HCT116 (cell line): ENCODE measurements at regions not wholly inside any gene's neighbourhood (a gene's known extent, or its start where the extent isn't known, plus 50 kb on each side); places are given as distances from the start of the nearest gene placed in this dataset.

Experiments
- ATAC-seq: fragments of 200-7000 bp; cut with Tn5 transposase; 2 replicates; pipeline ENCODE4 v1.9.1; 2020; ENCODE audit warnings: mild to moderate bottlenecking, moderate library complexity
- BruUV-seq: library from RNA; stranded (reverse); fragments of 400-500 nt; replicated peaks from 2 replicates; lab custom pipeline; 2021; lab: Mats Ljungman, UMichigan
- CTCF ChIA-PET: fragments of 300-600 bp; sonication (Branson Sonifier 250); formaldehyde crosslinking; loops from one replicate; lab custom pipeline; 2021; ENCODE audit warnings: antibody characterized with exemption; lab: Charles Lee
- POLR2A ChIA-PET: fragments of 300-600, 350-600 bp; sonication (Branson Sonifier 250); formaldehyde crosslinking; loops from one replicate; lab custom pipeline; 2021; ENCODE audit warnings: antibody characterized with exemption; lab: Charles Lee
- RAD21 ChIA-PET, 2 experiments: fragments of 300-600 bp; sonication (Branson Sonifier 250); formaldehyde crosslinking; loops; one replicate each; lab custom pipeline; 2023; ENCODE audit warnings: low total read pairs in 2 of 2; ENCODE audit not compliant: uncharacterized antibody in 2 of 2, unreplicated experiment in 2 of 2, low non-redundant PET in 1 of 2; lab: Charles Lee
- DNase-seq: peaks from one replicate; pipeline ENCODE4 v3.0.0-alpha.2; 2010; ENCODE audit warnings: low read depth, low spot score
- H2AFZ ChIP-seq: fragments of 200-600 bp; shearing (Covaris generic), sonication (generic); 2 replicates; pipeline ENCODE4 v1.6.1; 2017; ENCODE audit warnings: low read depth, mixed run types, mixed read lengths, antibody characterized with exemption, low read length; ENCODE audit not compliant: poor library complexity, severe bottlenecking
- H3K27ac ChIP-seq: 2 replicates; pipeline ENCODE4 v1.5.1; 2012; ENCODE audit warnings: low read depth, low read length
- H3K27me3 ChIP-seq: fragments of 200-600 bp; sonication (generic); 2 replicates; pipeline ENCODE4 v1.6.1; 2016; ENCODE audit warnings: mixed run types, low read length, mixed read lengths; ENCODE audit not compliant: insufficient read depth
- H3K36me3 ChIP-seq, 2 experiments: fragments of 200-500 bp in 1 of 2; fragments of 200-600 bp in 1 of 2; sonication (Bioruptor generic) in 1 of 2; sonication (generic) in 1 of 2; 2 replicates each; pipeline versions ENCODE4 v1.5.1 to v1.6.1; 2014 to 2016; ENCODE audit warnings: low read length in 2 of 2, inconsistent platforms in 1 of 2, mixed read lengths in 1 of 2, mixed run types in 1 of 2; ENCODE audit not compliant: insufficient read depth in 2 of 2, control insufficient read depth in 1 of 2
- H3K4me1 ChIP-seq, 2 experiments: fragments of 200-600 bp in 1 of 2; sonication (generic) in 1 of 2; 2 replicates each; pipeline versions ENCODE4 v1.5.1 to v1.6.1; 2012 to 2017; ENCODE audit warnings: low read length in 2 of 2, inconsistent platforms in 1 of 2, mild to moderate bottlenecking in 1 of 2, mixed read lengths in 1 of 2, mixed run types in 1 of 2, moderate library complexity in 1 of 2; ENCODE audit not compliant: insufficient read depth in 2 of 2, control insufficient read depth in 1 of 2
- H3K4me2 ChIP-seq: fragments of 200-600 bp; sonication (generic); 2 replicates; pipeline ENCODE4 v1.6.1; 2017; ENCODE audit warnings: mixed run types, low read length, mixed read lengths
- H3K4me3 ChIP-seq, 2 experiments: fragments of 200-600 bp in 1 of 2; sonication (generic) in 1 of 2; replicated peaks in 1 of 2; 2 replicates each; pipeline ENCODE4 v1.5.1; 2011 to 2016; ENCODE audit warnings: low read length in 2 of 2, control low read depth in 1 of 2, low read depth in 1 of 2, mild to moderate bottlenecking in 1 of 2, mixed read lengths in 1 of 2, mixed run types in 1 of 2
- H3K79me2 ChIP-seq: fragments of 200-600 bp; sonication (generic); 2 replicates; pipeline ENCODE4 v1.6.1; 2017; ENCODE audit warnings: mild to moderate bottlenecking, mixed run types, low read length, moderate library complexity, mixed read lengths; ENCODE audit not compliant: insufficient read depth
- H3K9ac ChIP-seq: fragments of 200-600 bp; sonication (generic); 2 replicates; pipeline ENCODE4 v1.6.1; 2016; ENCODE audit warnings: low read length, mixed read lengths
- H3K9me2 ChIP-seq: fragments of 200-600 bp; sonication (generic), shearing (Covaris generic); 2 replicates; pipeline ENCODE4 v1.6.1; 2017; ENCODE audit warnings: mixed run types, mild to moderate bottlenecking, moderate library complexity; ENCODE audit not compliant: insufficient read depth
- H3K9me3 ChIP-seq, 2 experiments: fragments of 200-500 bp in 1 of 2; fragments of 200-600 bp in 1 of 2; sonication (Bioruptor generic) in 1 of 2; sonication (generic) in 1 of 2; 2 replicates each; pipeline ENCODE4 v1.6.1; 2014 to 2017; ENCODE audit warnings: low read length in 2 of 2, mixed read lengths in 2 of 2, inconsistent platforms in 1 of 2, low read depth in 1 of 2, mild to moderate bottlenecking in 1 of 2, mixed run types in 1 of 2, moderate library complexity in 1 of 2; ENCODE audit not compliant: control insufficient read depth in 1 of 2, insufficient read depth in 1 of 2
- H4K20me1 ChIP-seq: fragments of 200-600 bp; sonication (generic), shearing (Covaris generic); 2 replicates; pipeline ENCODE4 v1.6.1; 2017; ENCODE audit warnings: mixed run types, mild to moderate bottlenecking, moderate library complexity; ENCODE audit not compliant: insufficient read depth
- ATF3 ChIP-seq: IDR thresholded peaks from 2 replicates; pipeline ENCODE4 v1.6.1; 2012
- CEBPB ChIP-seq: IDR thresholded peaks from 2 replicates; pipeline ENCODE4 v1.6.1; 2012; ENCODE audit warnings: low read depth
- CTCF ChIP-seq, 3 experiments: fragments of 200-600 bp in 1 of 3; sonication (generic) in 1 of 3; IDR thresholded peaks in 2 of 3; conservative IDR thresholded peaks in 1 of 3; 2 replicates each; pipeline ENCODE4 v1.5.1; 2012 to 2017; ENCODE audit warnings: low read depth in 2 of 3, low read length in 2 of 3, antibody characterized with exemption in 1 of 3, borderline replicate concordance in 1 of 3, control low read depth in 1 of 3, mild to moderate bottlenecking in 1 of 3, mixed read lengths in 1 of 3, mixed run types in 1 of 3, moderate library complexity in 1 of 3; ENCODE audit not compliant: insufficient read depth in 1 of 3
- EGR1 ChIP-seq: IDR thresholded peaks from 2 replicates; pipeline ENCODE4 v1.6.1; 2012; ENCODE audit warnings: low read depth
- ELF1 ChIP-seq: IDR thresholded peaks from 2 replicates; pipeline ENCODE4 v1.6.1; 2012; ENCODE audit warnings: low read depth, borderline replicate concordance
- EZH2phosphoT487 ChIP-seq: fragments of 200-600 bp; IDR thresholded peaks from 2 replicates; pipeline ENCODE4 v1.6.1; 2018; ENCODE audit warnings: antibody characterized with exemption, borderline replicate concordance
- FOSL1 ChIP-seq: IDR thresholded peaks from 2 replicates; pipeline ENCODE4 v1.6.1; 2012; ENCODE audit warnings: low read depth
- JUND ChIP-seq: IDR thresholded peaks from 2 replicates; pipeline ENCODE4 v1.6.1; 2012
- MAX ChIP-seq: IDR thresholded peaks from 2 replicates; pipeline ENCODE4 v1.6.1; 2012
- POLR2A ChIP-seq: IDR thresholded peaks from 2 replicates; pipeline ENCODE4 v1.7.0; 2011; ENCODE audit warnings: borderline replicate concordance; ENCODE audit not compliant: insufficient read depth, insufficient read length; ENCODE audit errors: extremely low read depth
- POLR2AphosphoS5 ChIP-seq: IDR thresholded peaks from 2 replicates; pipeline ENCODE4 v1.6.1; 2011; ENCODE audit warnings: mild to moderate bottlenecking, low read depth, low read length, moderate library complexity
- SIN3A ChIP-seq: IDR thresholded peaks from 2 replicates; pipeline ENCODE4 v1.6.1; 2012; ENCODE audit warnings: low read depth
- SP1 ChIP-seq: IDR thresholded peaks from 2 replicates; pipeline ENCODE4 v1.6.1; 2012; ENCODE audit warnings: low read depth
- YY1 ChIP-seq: IDR thresholded peaks from 2 replicates; pipeline ENCODE4 v1.6.1; 2011; ENCODE audit warnings: low read length, low read depth, moderate library complexity, mild to moderate bottlenecking; ENCODE audit not compliant: insufficient replicate concordance; ENCODE audit errors: extremely low read depth
- ZNF274 ChIP-seq: fragments of 200-500 bp; sonication (Bioruptor generic); IDR thresholded peaks from 2 replicates; pipeline ENCODE4 v1.6.1; 2014; ENCODE audit warnings: mild to moderate bottlenecking, low read depth, low read length, inconsistent platforms
- intact Hi-C: fragments of 100-400 bp; cut with micrococcal nuclease; formaldehyde crosslinking; loops from 2 replicates; pipeline ENCODE4 v1.10.0; 2022

GRCh38 chr2:237016121-237016915, 69.4 kb upstream of the COPS8 start:
- Histone ChIP-seq H3K4me3 (no peak overlapping the region), H3K9ac (no peak overlapping the region), H3K27ac (no peak overlapping the region), H3K27me3 (peaks cover 25% of the 10 kb centered on the region; the same call in 1 of the 2 replicates), H3K4me2 (no peak overlapping the region), H4K20me1 (no peaks in the 10 kb centered on the region), H3K4me1 (no peaks in the 10 kb centered on the region), H3K9me3 (no peaks in the 10 kb centered on the region), H3K79me2 (no peaks in the 10 kb centered on the region), H3K36me3 (no peaks in the 10 kb centered on the region), H3K9me2 (no peaks in the 10 kb centered on the region), H2AFZ (no peak overlapping the region)
- TF ChIP-seq ZNF274 (no peak), ATF3 (no peak), EGR1 (no peak), MAX (no peak), POLR2AphosphoS5 (no peak), FOSL1 (no peak), CTCF (IDR thresholded peaks at IDR 0.05 in 2 of 3, conservative IDR thresholded peaks at IDR 0.05 in 1 of 3; ENCODE audit: borderline replicate concordance in 1 of 3, insufficient read depth in 1 of 3, low read depth in 2 of 3, low read length in 2 of 3) (no peak), SIN3A (no peak), YY1 (no peak), EZH2phosphoT487 (no peak), SP1 (no peak), JUND (no peak), CEBPB (no peak), ELF1 (no peak), POLR2A (no peak)
- ChIA-PET RAD21 (no interaction called here), CTCF (no interaction called here), POLR2A (no interaction called here)
- no peak for DNase-seq
- BruUV-seq: no TSS peak
- ATAC-seq: no peak
- intact Hi-C loops: no loop called here
